Uterus (tissue), 2 donors: ENCODE measurements at regions not wholly inside any gene's neighbourhood (a gene's known extent, or its start where the extent isn't known, plus 50 kb on each side); places are given as distances from the start of the nearest gene placed in this dataset.

Source experiments
- POLR2A ChIP-seq, 2 donors: fragments of 450-650 bp; IDR thresholded peaks; one replicate each; pipeline ENCODE4 v1.6.1; 2016; ENCODE audit warnings: antibody characterized with exemption in 2 of 2, mild to moderate bottlenecking in 1 of 2, moderate library complexity in 1 of 2
- TF ChIP-seq, protein P1 (sequence below), 4 experiments: fragments of 200-600 bp in 2 of 4; fragments of 450-650 bp in 2 of 4; sonication (generic) in 2 of 4; IDR thresholded peaks; one replicate each; pipeline ENCODE4 v1.5.1; 2016 to 2019; ENCODE audit warnings: antibody characterized with exemption in 4 of 4, mild to moderate bottlenecking in 2 of 4, moderate library complexity in 1 of 4

DNA sequence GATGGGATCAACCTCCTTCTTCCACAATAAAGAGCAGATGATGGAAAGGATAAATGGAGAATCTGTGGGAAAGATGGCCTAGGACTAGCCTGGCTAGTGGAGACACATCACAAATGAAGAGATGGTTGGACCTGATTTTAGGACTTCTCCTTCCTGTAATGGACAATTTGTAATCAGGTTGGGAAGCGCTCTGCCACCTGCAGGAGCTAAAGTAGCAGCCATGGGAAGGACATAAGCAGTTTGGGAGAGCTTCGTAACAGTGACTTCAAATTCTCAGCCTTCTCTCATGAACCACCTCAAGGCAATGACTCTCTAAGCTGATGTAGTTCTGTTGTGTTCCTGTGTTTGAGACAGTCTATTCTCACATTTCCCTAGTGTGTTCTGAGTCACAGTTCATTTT lies 137.9 kb upstream of the BMP2 start:
- TF ChIP-seq, protein P1, sequence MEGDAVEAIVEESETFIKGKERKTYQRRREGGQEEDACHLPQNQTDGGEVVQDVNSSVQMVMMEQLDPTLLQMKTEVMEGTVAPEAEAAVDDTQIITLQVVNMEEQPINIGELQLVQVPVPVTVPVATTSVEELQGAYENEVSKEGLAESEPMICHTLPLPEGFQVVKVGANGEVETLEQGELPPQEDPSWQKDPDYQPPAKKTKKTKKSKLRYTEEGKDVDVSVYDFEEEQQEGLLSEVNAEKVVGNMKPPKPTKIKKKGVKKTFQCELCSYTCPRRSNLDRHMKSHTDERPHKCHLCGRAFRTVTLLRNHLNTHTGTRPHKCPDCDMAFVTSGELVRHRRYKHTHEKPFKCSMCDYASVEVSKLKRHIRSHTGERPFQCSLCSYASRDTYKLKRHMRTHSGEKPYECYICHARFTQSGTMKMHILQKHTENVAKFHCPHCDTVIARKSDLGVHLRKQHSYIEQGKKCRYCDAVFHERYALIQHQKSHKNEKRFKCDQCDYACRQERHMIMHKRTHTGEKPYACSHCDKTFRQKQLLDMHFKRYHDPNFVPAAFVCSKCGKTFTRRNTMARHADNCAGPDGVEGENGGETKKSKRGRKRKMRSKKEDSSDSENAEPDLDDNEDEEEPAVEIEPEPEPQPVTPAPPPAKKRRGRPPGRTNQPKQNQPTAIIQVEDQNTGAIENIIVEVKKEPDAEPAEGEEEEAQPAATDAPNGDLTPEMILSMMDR (IDR thresholded peaks at IDR 0.05): no peak
- no peak for TF ChIP-seq POLR2A (IDR thresholded peaks at IDR 0.05)
